Caco-2 (cell line): ENCODE measurements at regions not wholly inside any gene's neighbourhood (a gene's known extent, or its start where the extent isn't known, plus 50 kb on each side); places are given as distances from the start of the nearest gene placed in this dataset.

Source experiments
- BruUV-seq: library from RNA; stranded (reverse); fragments of 400-500 nt; replicated peaks from 2 replicates; lab custom pipeline; 2021; lab: Mats Ljungman, UMichigan
- CTCF ChIA-PET: fragments of 300-600 bp; sonication (Branson Sonifier 250); formaldehyde crosslinking; loops from one replicate; lab custom pipeline; 2022; ENCODE audit warnings: antibody characterized with exemption; lab: Charles Lee
- POLR2A ChIA-PET: fragments of 300-600 bp; sonication (Branson Sonifier 250); formaldehyde crosslinking; loops from one replicate; lab custom pipeline; 2022; ENCODE audit warnings: antibody characterized with exemption; lab: Charles Lee
- DNase-seq, 2 experiments: peaks; one replicate each; pipeline versions ENCODE4 v3.0.0 to v3.0.0-alpha.2; 2020 to 2022
- H3K27me3 ChIP-seq: replicated peaks from 2 replicates; pipeline ENCODE4 v1.6.0; 2011; ENCODE audit warnings: low read length; ENCODE audit not compliant: control insufficient read depth, insufficient read depth
- H3K36me3 ChIP-seq: 2 replicates; pipeline ENCODE4 v1.5.1; 2011; ENCODE audit warnings: low read length; ENCODE audit not compliant: control insufficient read depth, insufficient read depth
- H3K4me1 ChIP-seq: fragments of 250-450 bp; sonication (Bioruptor Pico); 2 replicates; pipeline ENCODE4 v1.5.1; 2020; ENCODE audit warnings: mild to moderate bottlenecking
- H3K4me3 ChIP-seq: 2 replicates; pipeline ENCODE4 v1.5.1; 2011; ENCODE audit warnings: low read depth, mild to moderate bottlenecking, control low read depth, low read length
- H3K9me3 ChIP-seq: fragments of 250-450 bp; sonication (Bioruptor Pico); 2 replicates; pipeline ENCODE4 v1.5.1; 2020; ENCODE audit warnings: mild to moderate bottlenecking, moderate library complexity
- H3K27ac Mint-ChIP-seq: one replicate; pipeline ENCODE4 v1.8.0; 2022; ENCODE audit warnings: mixed read lengths; ENCODE audit not compliant: unreplicated experiment
- H3K27me3 Mint-ChIP-seq: one replicate; pipeline ENCODE4 v1.8.0; 2022; ENCODE audit warnings: mixed read lengths; ENCODE audit not compliant: insufficient read depth, unreplicated experiment
- H3K36me3 Mint-ChIP-seq: one replicate; pipeline ENCODE4 v1.8.0; 2022; ENCODE audit warnings: mild to moderate bottlenecking, mixed read lengths; ENCODE audit not compliant: insufficient read depth, unreplicated experiment
- H3K4me1 Mint-ChIP-seq: one replicate; pipeline ENCODE4 v1.8.0; 2022; ENCODE audit warnings: low read depth, mixed read lengths; ENCODE audit not compliant: unreplicated experiment
- H3K4me3 Mint-ChIP-seq: one replicate; pipeline ENCODE4 v1.8.0; 2022; ENCODE audit warnings: mild to moderate bottlenecking, moderate library complexity, mixed read lengths; ENCODE audit not compliant: unreplicated experiment
- H3K9me3 Mint-ChIP-seq: one replicate; pipeline ENCODE4 v1.8.0; 2022; ENCODE audit warnings: mixed read lengths; ENCODE audit not compliant: unreplicated experiment
- CTCF ChIP-seq, 2 experiments: fragments of 200-600 bp in 1 of 2; IDR thresholded peaks; 1 replicate in 1 of 2; 2 replicates in 1 of 2; pipeline versions ENCODE4 v1.5.1 to v1.8.0; 2011 to 2022; ENCODE audit warnings: antibody characterized with exemption in 1 of 2, control low read depth in 1 of 2, inconsistent platforms in 1 of 2, low read depth in 1 of 2, low read length in 1 of 2, mild to moderate bottlenecking in 1 of 2, moderate library complexity in 1 of 2; ENCODE audit not compliant: insufficient read depth in 1 of 2, severe bottlenecking in 1 of 2, unreplicated experiment in 1 of 2
- intact Hi-C: fragments of 100-400 bp; cut with micrococcal nuclease; formaldehyde crosslinking; loops from one replicate; pipeline ENCODE4 v1.10.0; 2022; ENCODE audit not compliant: unreplicated experiment

- Histone ChIP-seq H3K36me3 (no peaks in the 10 kb centered on the region), H3K27me3 (peaks cover 1% of the 10 kb centered on the region; the same call in 1 of the 2 replicates), H3K4me3 (no peak overlapping the region), H3K4me1 (no peaks in the 10 kb centered on the region), H3K9me3 (no peaks in the 10 kb centered on the region)
- no peak for DNase-seq
- Mint-ChIP-seq H3K4me3 (no peak overlapping the region), H3K27me3 (no peaks in the 10 kb centered on the region), H3K4me1 (no peaks in the 10 kb centered on the region), H3K9me3 (no peaks in the 10 kb centered on the region), H3K36me3 (no peaks in the 10 kb centered on the region), H3K27ac (no peak overlapping the region)
- no TSS peak for BruUV-seq
- TF ChIP-seq CTCF (IDR thresholded peaks at IDR 0.05; ENCODE audit: insufficient read depth in 1 of 2, low read depth in 1 of 2, low read length in 1 of 2, severe bottlenecking in 1 of 2, unreplicated experiment in 1 of 2), result no peak
- intact Hi-C loops, result no loop called here
- ChIA-PET CTCF (no interaction called here), POLR2A (no interaction called here)
These were observed 127.5 kb downstream of the CEP57L1 start for GRCh38 chr6:109222848-109223247.

GRCh38 chr6:109221543-109222195, 126.4 kb downstream of the CEP57L1 start:
- Histone ChIP-seq H3K36me3 (no peaks in the 10 kb centered on the region), H3K4me1 (no peaks in the 10 kb centered on the region), H3K9me3 (no peaks in the 10 kb centered on the region), H3K4me3 (no peak overlapping the region), H3K27me3 (peaks cover 1% of the 10 kb centered on the region; the same call in 1 of the 2 replicates)
- Mint-ChIP-seq H3K27me3 (peaks cover 4% of the 10 kb centered on the region), H3K27ac (no peak overlapping the region), H3K9me3 (no peaks in the 10 kb centered on the region), H3K4me1 (no peaks in the 10 kb centered on the region), H3K4me3 (no peak overlapping the region), H3K36me3 (no peaks in the 10 kb centered on the region)
- CTCF ChIA-PET, result no interaction called here
- BruUV-seq, result no TSS peak
- no peak for TF ChIP-seq CTCF (IDR thresholded peaks at IDR 0.05; ENCODE audit: insufficient read depth in 1 of 2, low read depth in 1 of 2, low read length in 1 of 2, severe bottlenecking in 1 of 2, unreplicated experiment in 1 of 2)
- DNase-seq, result no peak
- intact Hi-C loops, result no loop called here
- POLR2A ChIA-PET, result interaction anchor here (0.6 kb wide), 1 partner anchor 31 kb away, joined by 5 read pairs; no protein-coding TSS in a partner anchor
